ENCODE measurements at regions not wholly inside any gene's neighbourhood (a gene's known extent, or its start where the extent isn't known, plus 50 kb on each side); places are given as distances from the start of the nearest gene placed in this dataset.

DNA sequence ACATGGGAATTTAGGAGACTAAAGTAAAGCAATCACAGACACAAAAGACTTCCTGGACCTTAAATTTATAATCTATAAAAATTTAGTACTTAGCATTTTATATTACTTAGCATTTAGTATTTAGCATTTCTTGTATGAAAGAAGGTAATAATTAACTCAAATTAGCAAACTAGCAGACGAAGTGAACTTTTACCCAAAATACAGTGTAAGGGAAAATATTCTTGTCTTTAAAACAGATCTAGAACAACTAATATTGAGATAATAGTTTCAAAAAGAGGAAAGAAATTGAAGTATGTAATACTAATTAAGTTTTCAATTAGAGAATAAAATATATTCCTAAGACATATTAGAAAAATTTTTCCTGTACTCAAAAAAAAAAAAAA lies 134.5 kb upstream of the ZNF804A start:
- FAIRE-seq (no peak), DNase-seq (ENCODE audit: low read depth) (no peak)
- H3K27me3 ChIP-seq (ENCODE audit: control insufficient read depth, insufficient read depth, low read length): no peaks in the 10 kb centered on the region
- TF ChIP-seq, protein P1, sequence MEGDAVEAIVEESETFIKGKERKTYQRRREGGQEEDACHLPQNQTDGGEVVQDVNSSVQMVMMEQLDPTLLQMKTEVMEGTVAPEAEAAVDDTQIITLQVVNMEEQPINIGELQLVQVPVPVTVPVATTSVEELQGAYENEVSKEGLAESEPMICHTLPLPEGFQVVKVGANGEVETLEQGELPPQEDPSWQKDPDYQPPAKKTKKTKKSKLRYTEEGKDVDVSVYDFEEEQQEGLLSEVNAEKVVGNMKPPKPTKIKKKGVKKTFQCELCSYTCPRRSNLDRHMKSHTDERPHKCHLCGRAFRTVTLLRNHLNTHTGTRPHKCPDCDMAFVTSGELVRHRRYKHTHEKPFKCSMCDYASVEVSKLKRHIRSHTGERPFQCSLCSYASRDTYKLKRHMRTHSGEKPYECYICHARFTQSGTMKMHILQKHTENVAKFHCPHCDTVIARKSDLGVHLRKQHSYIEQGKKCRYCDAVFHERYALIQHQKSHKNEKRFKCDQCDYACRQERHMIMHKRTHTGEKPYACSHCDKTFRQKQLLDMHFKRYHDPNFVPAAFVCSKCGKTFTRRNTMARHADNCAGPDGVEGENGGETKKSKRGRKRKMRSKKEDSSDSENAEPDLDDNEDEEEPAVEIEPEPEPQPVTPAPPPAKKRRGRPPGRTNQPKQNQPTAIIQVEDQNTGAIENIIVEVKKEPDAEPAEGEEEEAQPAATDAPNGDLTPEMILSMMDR (IDR thresholded peaks at IDR 0.05; ENCODE audit: insufficient read depth, low read length, severe bottlenecking): no peak
- H3K4me3 ChIP-seq (ENCODE audit: low read depth, low read length): no peak overlapping the region
- no peaks in the 10 kb centered on the region for H3K36me3 ChIP-seq (ENCODE audit: control insufficient read depth, insufficient read depth, low read length)

DNA sequence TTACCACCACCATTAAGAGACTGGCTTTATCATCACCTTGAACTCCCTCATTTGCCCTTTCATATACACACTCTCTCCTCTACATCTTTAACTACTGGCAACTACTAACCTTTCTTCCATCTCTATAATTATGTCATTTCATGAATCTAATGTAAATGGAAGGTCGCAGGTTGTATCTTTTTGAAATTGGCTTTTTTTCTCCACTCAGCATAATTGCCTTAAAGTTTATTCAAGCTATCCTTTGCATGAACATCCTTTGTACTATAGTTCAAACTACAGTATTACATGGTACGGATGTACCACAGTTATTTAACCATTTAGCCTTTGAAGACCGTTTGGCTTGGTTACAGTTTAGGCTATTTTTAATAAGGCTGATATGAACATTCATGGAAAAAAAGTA lies 129.5 kb upstream of the ZNF804A start:
- Histone ChIP-seq H3K4me3 (ENCODE audit: low read depth, low read length) (no peak overlapping the region), H3K27me3 (ENCODE audit: control insufficient read depth, insufficient read depth, low read length) (no peaks in the 10 kb centered on the region), H3K36me3 (ENCODE audit: control insufficient read depth, insufficient read depth, low read length) (no peaks in the 10 kb centered on the region)
- TF ChIP-seq, protein P1 (IDR thresholded peaks at IDR 0.05; ENCODE audit: insufficient read depth, low read length, severe bottlenecking): no peak
- FAIRE-seq: no peak
- no peak for DNase-seq (ENCODE audit: low read depth)

DNA sequence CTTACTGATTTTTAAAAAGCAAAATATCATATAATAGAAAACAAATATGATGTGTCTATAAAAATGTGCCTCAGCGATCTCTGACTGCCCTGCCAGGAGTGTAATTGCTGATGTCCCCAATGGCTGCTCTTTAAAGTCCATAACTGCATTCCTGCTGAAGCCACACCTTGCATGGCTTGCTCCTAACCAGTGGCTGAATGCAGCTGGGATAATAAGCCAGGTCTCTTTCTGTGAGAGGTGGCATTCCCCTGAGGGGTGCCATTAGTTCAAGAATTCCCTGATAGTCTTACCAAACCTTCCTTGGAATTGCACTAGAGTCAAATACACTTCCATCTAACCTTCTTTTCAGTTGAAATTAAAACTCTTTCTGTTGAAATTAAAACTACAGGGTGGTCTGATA lies 125.8 kb upstream of the ZNF804A start:
- H3K4me3 ChIP-seq (ENCODE audit: low read depth, low read length): no peak overlapping the region
- FAIRE-seq (no peak), DNase-seq (ENCODE audit: low read depth) (no peak)
- no peaks in the 10 kb centered on the region for H3K27me3 ChIP-seq (ENCODE audit: control insufficient read depth, insufficient read depth, low read length)
- TF ChIP-seq, protein P1 (IDR thresholded peaks at IDR 0.05; ENCODE audit: insufficient read depth, low read length, severe bottlenecking): no peak
- H3K36me3 ChIP-seq (ENCODE audit: control insufficient read depth, insufficient read depth, low read length): no peaks in the 10 kb centered on the region

DNA sequence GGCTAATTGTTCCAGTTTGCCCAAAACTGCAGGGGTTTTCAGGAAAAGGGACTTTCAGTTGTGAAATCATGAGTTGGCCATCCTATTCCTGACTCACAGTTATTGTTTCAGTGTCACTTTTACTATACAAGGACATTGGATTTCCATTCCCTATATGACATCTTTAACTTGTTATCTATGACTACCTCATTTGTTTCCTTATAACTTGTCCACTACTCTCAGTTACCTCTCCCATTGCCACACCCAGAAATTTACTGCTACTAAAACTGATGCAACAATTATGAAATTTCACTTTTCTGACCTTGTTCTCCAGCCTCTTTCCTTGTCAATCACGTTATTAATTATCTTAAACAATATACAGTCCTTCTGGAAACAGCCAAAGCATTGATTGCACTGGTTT lies 116.5 kb upstream of the ZNF804A start:
- FAIRE-seq (no peak), DNase-seq (ENCODE audit: low read depth) (no peak)
- TF ChIP-seq, protein P1 (IDR thresholded peaks at IDR 0.05; ENCODE audit: insufficient read depth, low read length, severe bottlenecking): no peak

DNA sequence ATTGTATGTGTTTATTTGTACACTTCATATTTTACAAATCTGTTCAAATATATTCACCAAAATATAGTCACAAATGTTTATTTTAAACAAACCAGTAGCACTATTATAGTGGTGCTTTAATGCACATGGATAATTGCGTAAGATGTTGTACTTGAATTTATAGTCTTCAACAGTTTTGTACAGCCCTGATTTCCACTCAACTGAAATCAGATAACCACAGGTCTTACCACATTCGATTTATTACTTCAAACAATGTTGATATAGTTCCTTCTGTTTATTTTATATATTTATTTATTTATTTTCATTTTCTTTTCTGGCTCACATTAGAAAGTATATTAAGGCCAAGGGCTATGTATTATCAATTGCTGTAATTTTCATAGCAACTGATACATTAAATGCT lies 99.4 kb upstream of the ZNF804A start:
- no peaks in the 10 kb centered on the region for H3K27me3 ChIP-seq (ENCODE audit: control insufficient read depth, insufficient read depth, low read length)
- no peaks in the 10 kb centered on the region for H3K36me3 ChIP-seq (ENCODE audit: control insufficient read depth, insufficient read depth, low read length)
- no peak overlapping the region for H3K4me3 ChIP-seq (ENCODE audit: low read depth, low read length)
- no peak for FAIRE-seq
- no peak for DNase-seq (ENCODE audit: low read depth)
- TF ChIP-seq, protein P1 (IDR thresholded peaks at IDR 0.05; ENCODE audit: insufficient read depth, low read length, severe bottlenecking): no peak

More for the DNA sequence above, 116.5 kb upstream of the ZNF804A start:
- no peaks in the 10 kb centered on the region for H3K27me3 ChIP-seq (ENCODE audit: control insufficient read depth, insufficient read depth, low read length)
- no peaks in the 10 kb centered on the region for H3K36me3 ChIP-seq (ENCODE audit: control insufficient read depth, insufficient read depth, low read length)
- H3K4me3 ChIP-seq (ENCODE audit: low read depth, low read length): no peak overlapping the region

DNA sequence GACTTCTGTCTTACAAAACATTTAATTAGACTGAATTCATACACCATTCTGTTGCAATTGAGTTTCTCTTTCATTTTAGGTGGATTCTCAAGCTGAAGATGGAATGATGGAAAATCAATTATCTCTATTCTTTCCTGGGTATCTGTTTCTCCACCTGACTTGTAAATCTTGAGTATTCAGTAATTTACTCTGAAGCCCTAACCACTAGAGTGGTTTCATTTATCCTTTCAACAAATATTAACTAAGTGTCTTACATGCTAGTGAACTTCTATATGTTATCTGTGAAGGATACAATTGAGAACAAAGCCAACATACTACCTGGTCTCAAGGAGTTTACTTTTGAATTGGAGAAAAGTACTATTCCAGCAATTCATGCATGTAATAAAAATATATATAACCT lies 94.1 kb upstream of the ZNF804A start:
- TF ChIP-seq, protein P1 (IDR thresholded peaks at IDR 0.05; ENCODE audit: insufficient read depth, low read length, severe bottlenecking): no peak
- no peaks in the 10 kb centered on the region for H3K27me3 ChIP-seq (ENCODE audit: control insufficient read depth, insufficient read depth, low read length)
- FAIRE-seq: no peak
- no peak for DNase-seq (ENCODE audit: low read depth)
- H3K36me3 ChIP-seq (ENCODE audit: control insufficient read depth, insufficient read depth, low read length): no peaks in the 10 kb centered on the region
- H3K4me3 ChIP-seq (ENCODE audit: low read depth, low read length): no peak overlapping the region

All from bronchial epithelial cell (primary cell).